ENCODE measurements at regions not wholly inside any gene's neighbourhood (a gene's known extent, or its start where the extent isn't known, plus 50 kb on each side); places are given as distances from the start of the nearest gene placed in this dataset.

DNA sequence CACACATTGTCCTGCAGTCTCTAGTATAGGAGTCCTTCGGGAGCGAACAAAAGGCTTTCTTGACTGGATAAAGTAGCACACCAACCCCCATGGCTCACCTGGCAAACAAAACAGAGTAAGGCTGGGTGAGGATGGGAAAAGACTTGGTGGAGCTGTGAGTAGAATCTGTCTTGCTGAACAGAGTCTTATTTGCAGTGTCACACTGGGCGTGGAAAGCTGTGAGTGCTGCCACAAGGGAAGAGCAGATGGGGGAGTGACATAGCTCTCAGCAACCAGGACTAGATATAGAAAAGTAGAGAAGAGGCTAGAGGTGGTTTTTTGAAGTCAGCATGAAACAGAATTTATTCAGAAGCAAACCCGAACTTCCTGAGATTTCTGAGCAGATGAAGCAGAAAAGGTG is 137.2 kb upstream of the ESX1 start:
- TF ChIP-seq, protein P1, sequence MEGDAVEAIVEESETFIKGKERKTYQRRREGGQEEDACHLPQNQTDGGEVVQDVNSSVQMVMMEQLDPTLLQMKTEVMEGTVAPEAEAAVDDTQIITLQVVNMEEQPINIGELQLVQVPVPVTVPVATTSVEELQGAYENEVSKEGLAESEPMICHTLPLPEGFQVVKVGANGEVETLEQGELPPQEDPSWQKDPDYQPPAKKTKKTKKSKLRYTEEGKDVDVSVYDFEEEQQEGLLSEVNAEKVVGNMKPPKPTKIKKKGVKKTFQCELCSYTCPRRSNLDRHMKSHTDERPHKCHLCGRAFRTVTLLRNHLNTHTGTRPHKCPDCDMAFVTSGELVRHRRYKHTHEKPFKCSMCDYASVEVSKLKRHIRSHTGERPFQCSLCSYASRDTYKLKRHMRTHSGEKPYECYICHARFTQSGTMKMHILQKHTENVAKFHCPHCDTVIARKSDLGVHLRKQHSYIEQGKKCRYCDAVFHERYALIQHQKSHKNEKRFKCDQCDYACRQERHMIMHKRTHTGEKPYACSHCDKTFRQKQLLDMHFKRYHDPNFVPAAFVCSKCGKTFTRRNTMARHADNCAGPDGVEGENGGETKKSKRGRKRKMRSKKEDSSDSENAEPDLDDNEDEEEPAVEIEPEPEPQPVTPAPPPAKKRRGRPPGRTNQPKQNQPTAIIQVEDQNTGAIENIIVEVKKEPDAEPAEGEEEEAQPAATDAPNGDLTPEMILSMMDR (IDR thresholded peaks at IDR 0.05; ENCODE audit: poor library complexity), result no peak
- TF ChIP-seq EZH2 (IDR thresholded peaks at IDR 0.05; ENCODE audit: borderline replicate concordance), result no peak
- TF ChIP-seq EZH2phosphoT487 (IDR thresholded peaks at IDR 0.05; ENCODE audit: low read depth, severe bottlenecking, unreplicated experiment), result no peak

All from hepatocyte (in vitro differentiated cells).